Liver (tissue), 8 donors: ENCODE measurements at regions not wholly inside any gene's neighbourhood (a gene's known extent, or its start where the extent isn't known, plus 50 kb on each side); places are given as distances from the start of the nearest gene placed in this dataset.

Source experiments
- DNase-seq: peaks from one replicate; pipeline ENCODE4 v3.0.0-alpha.2; 2017; ENCODE audit warnings: low spot score
- H3K27ac ChIP-seq, 2 donors: one replicate each; pipeline ENCODE4 v1.7.0; 2013; ENCODE audit warnings: inconsistent platforms in 2 of 2, low read length in 2 of 2, control low read depth in 1 of 2, low read depth in 1 of 2, mild to moderate bottlenecking in 1 of 2
- H3K27me3 ChIP-seq, 4 donors: one replicate each; pipeline versions ENCODE4 v1.6.1 to v1.7.0; 2013; ENCODE audit warnings: low read length in 3 of 4, inconsistent platforms in 1 of 4, mild to moderate bottlenecking in 1 of 4, moderate library complexity in 1 of 4; ENCODE audit not compliant: control insufficient read depth in 4 of 4, insufficient read depth in 4 of 4
- H3K36me3 ChIP-seq, 4 donors: one replicate each; pipeline versions ENCODE4 v1.6.1 to v1.7.0; 2013; ENCODE audit warnings: low read length in 3 of 4, mild to moderate bottlenecking in 3 of 4, low read depth in 1 of 4, moderate library complexity in 1 of 4; ENCODE audit not compliant: control insufficient read depth in 4 of 4, insufficient read depth in 3 of 4
- H3K4me1 ChIP-seq, 4 donors: one replicate each; pipeline versions ENCODE4 v1.6.1 to v1.7.0; 2013; ENCODE audit warnings: low read length in 3 of 4, mild to moderate bottlenecking in 3 of 4, moderate library complexity in 1 of 4; ENCODE audit not compliant: control insufficient read depth in 4 of 4, insufficient read depth in 4 of 4
- H3K4me3 ChIP-seq, 3 donors: one replicate each; pipeline versions ENCODE4 v1.6.1 to v1.7.0; 2013; ENCODE audit warnings: low read length in 3 of 3, control low read depth in 1 of 3, low read depth in 1 of 3, mild to moderate bottlenecking in 1 of 3
- H3K9ac ChIP-seq, 2 donors: one replicate each; pipeline ENCODE4 v1.7.0; 2013; ENCODE audit warnings: low read length in 2 of 2, mild to moderate bottlenecking in 2 of 2, moderate library complexity in 2 of 2, control low read depth in 1 of 2, low read depth in 1 of 2
- H3K9me3 ChIP-seq, 4 donors: one replicate each; pipeline versions ENCODE4 v1.6.1 to v1.7.0; 2013; ENCODE audit warnings: low read length in 3 of 4; ENCODE audit not compliant: control insufficient read depth in 4 of 4
- ATF3 ChIP-seq: IDR thresholded peaks from 2 replicates; pipeline ENCODE4 v1.6.1; 2016; ENCODE audit warnings: antibody characterized with exemption
- EGR1 ChIP-seq, 2 donors: IDR thresholded peaks; 2 replicates each; pipeline ENCODE4 v1.6.1; 2016 to 2018; ENCODE audit warnings: antibody characterized with exemption in 2 of 2, low read depth in 2 of 2
- FOXA1 ChIP-seq: IDR thresholded peaks from 2 replicates; pipeline ENCODE4 v1.6.1; 2016; ENCODE audit warnings: antibody characterized with exemption
- FOXA2 ChIP-seq: IDR thresholded peaks from 2 replicates; pipeline ENCODE4 v1.6.1; 2016; ENCODE audit warnings: antibody characterized with exemption
- GABPA ChIP-seq, 2 donors: IDR thresholded peaks in 1 of 2; conservative IDR thresholded peaks in 1 of 2; 2 replicates each; pipeline ENCODE4 v1.6.1; 2016; ENCODE audit warnings: antibody characterized with exemption in 2 of 2, mild to moderate bottlenecking in 1 of 2, moderate library complexity in 1 of 2
- HNF4A ChIP-seq, 2 donors: conservative IDR thresholded peaks; 2 replicates each; pipeline ENCODE4 v1.6.1; 2016; ENCODE audit warnings: antibody characterized with exemption in 2 of 2, mild to moderate bottlenecking in 2 of 2
- HNF4G ChIP-seq: IDR thresholded peaks from 2 replicates; pipeline ENCODE4 v1.6.1; 2016; ENCODE audit warnings: antibody characterized with exemption
- JUND ChIP-seq, 2 donors: IDR thresholded peaks; 2 replicates each; pipeline ENCODE4 v1.6.1; 2016; ENCODE audit warnings: antibody characterized with exemption in 2 of 2
- MAX ChIP-seq: IDR thresholded peaks from 2 replicates; pipeline ENCODE4 v1.6.1; 2016; ENCODE audit warnings: antibody characterized with exemption
- NR2F2 ChIP-seq: IDR thresholded peaks from 2 replicates; pipeline ENCODE4 v1.6.1; 2016; ENCODE audit warnings: antibody characterized with exemption
- RAD21 ChIP-seq, 2 donors: IDR thresholded peaks; 2 replicates each; pipeline ENCODE4 v1.6.1; 2016; ENCODE audit warnings: antibody characterized with exemption in 2 of 2, mild to moderate bottlenecking in 2 of 2
- REST ChIP-seq: IDR thresholded peaks from 2 replicates; pipeline ENCODE4 v1.6.1; 2016; ENCODE audit warnings: antibody characterized with exemption, mild to moderate bottlenecking
- RXRA ChIP-seq, 2 donors: IDR thresholded peaks; 2 replicates each; pipeline ENCODE4 v1.6.1; 2017 to 2018; ENCODE audit warnings: antibody characterized with exemption in 2 of 2, mild to moderate bottlenecking in 1 of 2
- SP1 ChIP-seq: IDR thresholded peaks from 2 replicates; pipeline ENCODE4 v1.6.1; 2018; ENCODE audit warnings: antibody characterized with exemption, mild to moderate bottlenecking
- TAF1 ChIP-seq: conservative IDR thresholded peaks from 2 replicates; pipeline ENCODE4 v1.6.1; 2016; ENCODE audit warnings: antibody characterized with exemption, mild to moderate bottlenecking
- ZBTB33 ChIP-seq: IDR thresholded peaks from 2 replicates; pipeline ENCODE4 v1.6.1; 2016; ENCODE audit warnings: antibody characterized with exemption
- WGBS: extraction: QIAGEN DNeasy Blood & Tissue Kit; methylation state at CpG from one replicate; pipeline ENCODE4 v1.1.7; 2013; 5-methylcytosine and 5-hydroxymethylcytosine counted together
- TF ChIP-seq, protein P1 (sequence below): fragments of 150-350 bp; IDR thresholded peaks from 2 replicates; pipeline ENCODE4 v1.5.1; 2017; ENCODE audit warnings: improper control_type of control experiment, low read depth, low read length; ENCODE audit not compliant: missing input control
- donor health status: healthy.
- donor health status: healthy.
- donor health status: healthy.
- donor health status: healthy.
- donor health status: healthy.

- no peaks in the 10 kb centered on the region for H3K36me3 ChIP-seq
- H3K27me3 ChIP-seq, result no peaks in the 10 kb centered on the region
- H3K9ac ChIP-seq, result no peak overlapping the region
- DNase-seq, result no peak
- H3K9me3 ChIP-seq, result peaks cover 0 to 3% (median 0%) of the 10 kb centered on the region in 4 donors
- 64% methylated on average over 2 of the region's 2 CpGs for WGBS
- TF ChIP-seq, protein P1, sequence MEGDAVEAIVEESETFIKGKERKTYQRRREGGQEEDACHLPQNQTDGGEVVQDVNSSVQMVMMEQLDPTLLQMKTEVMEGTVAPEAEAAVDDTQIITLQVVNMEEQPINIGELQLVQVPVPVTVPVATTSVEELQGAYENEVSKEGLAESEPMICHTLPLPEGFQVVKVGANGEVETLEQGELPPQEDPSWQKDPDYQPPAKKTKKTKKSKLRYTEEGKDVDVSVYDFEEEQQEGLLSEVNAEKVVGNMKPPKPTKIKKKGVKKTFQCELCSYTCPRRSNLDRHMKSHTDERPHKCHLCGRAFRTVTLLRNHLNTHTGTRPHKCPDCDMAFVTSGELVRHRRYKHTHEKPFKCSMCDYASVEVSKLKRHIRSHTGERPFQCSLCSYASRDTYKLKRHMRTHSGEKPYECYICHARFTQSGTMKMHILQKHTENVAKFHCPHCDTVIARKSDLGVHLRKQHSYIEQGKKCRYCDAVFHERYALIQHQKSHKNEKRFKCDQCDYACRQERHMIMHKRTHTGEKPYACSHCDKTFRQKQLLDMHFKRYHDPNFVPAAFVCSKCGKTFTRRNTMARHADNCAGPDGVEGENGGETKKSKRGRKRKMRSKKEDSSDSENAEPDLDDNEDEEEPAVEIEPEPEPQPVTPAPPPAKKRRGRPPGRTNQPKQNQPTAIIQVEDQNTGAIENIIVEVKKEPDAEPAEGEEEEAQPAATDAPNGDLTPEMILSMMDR, result no peak
- TF ChIP-seq ATF3 (no peak), HNF4G (no peak), TAF1 (no peak), ZBTB33 (no peak), GABPA (IDR thresholded peaks at IDR 0.05 in 1 of 2, conservative IDR thresholded peaks at IDR 0.05 in 1 of 2) (no peak), EGR1 (IDR thresholded peaks at IDR 0.05; ENCODE audit: low read depth in 2 of 2) (no peak), HNF4A (conservative IDR thresholded peaks at IDR 0.05) (no peak), RXRA (IDR thresholded peaks at IDR 0.05) (no peak), NR2F2 (no peak), JUND (IDR thresholded peaks at IDR 0.05) (no peak), REST (no peak), SP1 (no peak), MAX (no peak), RAD21 (IDR thresholded peaks at IDR 0.05) (no peak), FOXA1 (no peak), FOXA2 (no peak)
- H3K4me1 ChIP-seq, result no peaks in the 10 kb centered on the region
- H3K4me3 ChIP-seq, result no peak overlapping the region
- H3K27ac ChIP-seq, result no peak overlapping the region
Measured at GRCh38 chr3:88364926-88365325, 215.2 kb downstream of the C3orf38 start.

DNA sequence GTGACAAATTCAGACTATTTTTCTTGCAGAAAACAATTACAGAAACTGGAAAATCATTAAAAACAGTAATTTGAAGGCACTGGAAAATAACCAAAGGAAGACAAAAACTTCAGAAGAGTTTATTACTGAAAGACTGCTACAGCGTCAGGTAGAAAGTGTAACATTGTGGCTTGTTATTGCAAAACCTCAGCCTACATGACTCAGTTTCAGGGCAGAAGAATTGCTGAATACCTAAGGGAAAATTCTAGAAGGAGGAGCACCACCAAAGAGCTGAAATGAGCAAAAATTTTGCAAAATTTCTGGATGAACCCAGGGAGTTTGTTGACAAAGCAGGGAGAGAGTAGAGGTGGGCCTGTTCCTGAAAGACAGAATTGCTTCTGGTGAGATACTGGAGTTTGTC, 219.6 kb downstream of the C3orf38 start:
- TF ChIP-seq TAF1 (no peak), EGR1 (IDR thresholded peaks at IDR 0.05; ENCODE audit: low read depth in 2 of 2) (no peak), RAD21 (IDR thresholded peaks at IDR 0.05) (no peak), FOXA1 (no peak), HNF4G (no peak)
- TF ChIP-seq, protein P1, result no peak
- Histone ChIP-seq H3K27me3 (no peaks in the 10 kb centered on the region), H3K36me3 (no peaks in the 10 kb centered on the region), H3K9ac (no peak overlapping the region), H3K4me3 (no peak overlapping the region), H3K27ac (no peak overlapping the region), H3K9me3 (peaks cover 0 to 3% (median 0%) of the 10 kb centered on the region in 4 donors), H3K4me1 (no peaks in the 10 kb centered on the region)
- 85% methylated on average over 1 of the region's 1 CpG for WGBS
- DNase-seq, result no peak
